Activated gamma-delta T cell treated with Interleukin-2 at 50 U/mL for 16 hours (primary cell): ENCODE measurements at regions not wholly inside any gene's neighbourhood (a gene's known extent, or its start where the extent isn't known, plus 50 kb on each side); places are given as distances from the start of the nearest gene placed in this dataset.

Experiments
- DNase-seq: peaks from one replicate; pipeline ENCODE4 v3.0.0-alpha.2; 2020

GRCh38 chr6:133583907-133584427, 304.9 kb upstream of the TCF21 start:
- DNase-seq = no peak

DNA sequence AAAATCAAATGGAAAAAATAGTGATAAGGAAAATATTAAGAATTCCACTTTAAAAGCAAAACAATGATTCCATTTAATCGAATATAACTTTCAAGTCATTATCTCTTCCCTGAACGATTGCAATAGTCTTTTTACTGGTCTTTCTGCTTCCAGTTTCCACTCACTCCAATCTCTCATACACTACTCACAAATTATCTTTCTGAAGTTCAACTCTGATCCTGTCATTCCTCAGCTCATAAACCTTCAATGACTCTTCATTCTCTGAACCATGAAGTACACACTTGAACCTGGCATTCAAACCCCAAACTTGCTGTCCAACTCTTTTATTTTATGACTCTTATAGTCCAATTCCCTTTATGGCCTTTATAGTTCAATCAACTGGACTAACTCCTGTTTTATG, 304.1 kb upstream of the TCF21 start:
- DNase-seq = no peak

- no peak for DNase-seq
Measured at GRCh38 chr6:133585978-133586377, 302.9 kb upstream of the TCF21 start.

GRCh38 chr6:133587546-133588160, 301.3 kb upstream of the TCF21 start:
- DNase-seq = no peak

GRCh38 chr6:133590196-133590595, 298.7 kb upstream of the TCF21 start:
- DNase-seq = no peak

- DNase-seq = no peak
Measured at GRCh38 chr6:133590814-133591213, 298.1 kb upstream of the TCF21 start.

DNA sequence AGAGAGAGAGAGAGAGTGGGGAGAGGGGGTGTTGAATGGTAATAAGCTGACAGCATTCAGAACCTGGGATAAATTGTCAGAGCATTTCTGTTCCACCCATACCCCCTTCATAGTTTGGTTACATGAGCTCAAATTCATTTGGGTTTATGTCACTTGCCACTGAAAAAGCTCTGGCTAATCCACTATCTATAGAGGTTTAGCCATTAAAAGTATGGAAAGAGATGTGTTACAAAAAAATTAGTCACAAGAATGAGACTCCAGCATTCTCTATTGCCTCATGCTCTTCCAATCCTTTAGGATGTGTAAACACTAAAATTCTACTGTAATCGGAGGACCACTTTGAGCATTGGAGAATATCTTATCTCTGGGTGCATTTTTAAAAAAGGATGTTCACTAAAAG, 297.6 kb upstream of the TCF21 start:
- DNase-seq = no peak

DNA sequence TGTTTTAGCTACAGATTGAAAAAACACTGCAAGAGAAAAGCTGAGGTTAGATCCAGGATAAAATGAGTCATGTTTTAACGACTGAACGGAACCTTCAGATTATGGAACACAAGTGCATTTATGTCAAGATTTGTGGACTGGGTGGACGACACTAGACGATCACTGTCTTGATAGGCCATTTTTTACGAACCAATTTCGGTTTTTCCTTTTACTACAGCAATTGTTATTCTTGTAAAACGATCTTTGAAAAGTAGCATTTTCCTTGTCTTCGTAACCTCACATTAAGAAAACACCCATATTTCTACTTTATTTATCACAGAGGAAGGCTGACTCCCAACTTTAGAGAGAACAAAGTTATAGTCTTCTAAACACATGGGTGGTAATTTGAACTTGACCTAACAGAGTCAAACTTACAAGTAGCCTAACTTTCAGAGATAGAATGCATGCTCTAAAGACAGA, 294.2 kb upstream of the TCF21 start:
- no peak for DNase-seq

DNA sequence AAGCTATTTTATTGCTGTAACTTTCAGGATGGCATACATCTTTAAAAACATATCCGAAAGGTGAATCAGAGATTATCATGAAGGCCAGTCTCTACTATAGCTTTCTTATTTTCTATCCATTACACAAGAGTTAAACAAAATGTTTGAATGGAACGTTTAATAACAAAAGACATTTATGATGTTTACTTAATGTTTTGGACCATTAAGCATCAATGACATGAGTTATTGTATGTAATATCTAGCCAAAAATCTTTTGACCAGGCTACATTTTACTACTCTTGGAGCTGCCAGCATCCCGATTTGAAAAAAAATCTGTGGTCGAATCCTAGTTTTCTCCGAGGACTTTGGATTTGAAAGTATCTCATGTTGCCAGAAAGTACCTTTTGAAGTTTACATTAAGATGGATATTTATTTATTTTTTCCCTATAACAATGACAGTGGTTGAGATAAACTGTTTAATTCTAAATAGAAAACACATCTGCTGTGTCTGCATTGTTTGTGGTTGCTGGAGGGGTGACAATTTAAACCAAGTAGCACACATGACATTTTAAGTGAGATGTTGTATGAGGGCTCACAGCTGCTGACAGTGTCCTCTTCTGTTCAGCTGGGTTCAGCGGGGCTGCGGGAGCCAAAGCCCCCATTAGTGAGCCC, 293.7 kb upstream of the TCF21 start:
- no peak for DNase-seq

- no peak for DNase-seq
Measured at GRCh38 chr6:133606852-133607251, 282.1 kb upstream of the TCF21 start.

GRCh38 chr6:133608620-133609019, 280.3 kb upstream of the TCF21 start:
- no peak for DNase-seq

DNA sequence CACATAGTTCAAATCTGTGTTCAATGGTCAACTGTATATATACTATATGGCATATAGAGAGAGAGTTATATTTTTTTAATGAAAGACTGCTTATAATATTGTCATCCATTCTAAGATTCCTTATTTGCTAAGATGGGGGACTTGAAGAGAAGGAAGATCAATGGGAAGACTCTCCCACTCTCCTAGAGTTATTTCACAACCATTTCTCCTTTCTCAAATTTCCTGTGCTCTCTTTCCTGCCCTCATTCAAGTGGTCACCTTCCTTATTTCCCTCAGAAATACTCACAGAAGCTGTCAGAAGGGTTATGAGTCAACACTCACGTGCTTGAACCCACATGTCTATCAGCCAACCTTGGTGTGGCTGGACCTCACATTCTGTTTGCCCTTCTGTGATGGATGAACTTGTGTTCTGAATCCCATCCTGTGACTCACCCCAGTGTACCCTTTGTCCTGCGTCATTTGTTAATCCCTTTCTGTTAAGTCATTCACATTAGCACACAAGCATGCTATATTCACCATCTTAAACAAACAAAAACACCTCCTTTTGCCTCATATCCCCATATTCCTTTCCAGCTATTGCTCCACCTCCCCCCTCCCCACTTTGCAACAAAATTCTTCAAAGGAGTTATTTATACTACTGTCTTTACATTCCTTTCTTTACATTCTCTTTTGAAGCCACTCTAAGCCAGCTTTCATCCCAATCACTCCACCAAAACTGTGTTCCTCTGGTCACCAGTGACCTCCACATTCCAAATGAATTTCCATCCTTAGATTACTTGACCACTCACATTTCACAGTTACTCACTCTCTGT, 279.3 kb upstream of the TCF21 start:
- DNase-seq = no peak

DNA sequence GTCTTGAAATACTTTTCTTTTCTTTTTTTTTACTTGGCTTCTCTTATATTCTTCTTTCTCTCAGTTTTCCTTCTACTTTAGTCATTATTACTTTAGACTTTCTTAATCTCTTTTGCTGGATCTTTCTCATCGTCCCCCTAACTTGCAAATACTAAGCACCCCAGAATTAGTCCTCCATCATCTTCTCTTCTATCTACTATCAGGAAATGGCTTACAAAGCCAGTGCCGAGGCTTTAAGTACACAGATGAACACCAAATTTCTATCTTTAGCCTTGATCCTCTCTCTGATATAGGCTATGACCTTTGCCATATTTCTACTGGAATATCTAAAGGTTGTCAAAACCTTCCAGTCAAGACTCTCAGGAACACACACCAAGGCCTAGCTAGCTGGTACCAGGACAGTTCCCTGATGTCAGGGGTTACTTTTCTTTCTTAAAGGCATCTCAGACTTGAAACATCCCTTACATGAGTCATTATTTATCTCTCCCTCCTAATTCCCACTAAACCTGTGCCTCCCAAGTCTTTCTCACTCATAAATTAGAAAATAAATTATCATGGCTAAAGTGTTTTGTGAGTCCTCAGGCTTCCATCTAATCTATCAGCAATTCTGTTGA, 278.6 kb upstream of the TCF21 start:
- no peak for DNase-seq

DNA sequence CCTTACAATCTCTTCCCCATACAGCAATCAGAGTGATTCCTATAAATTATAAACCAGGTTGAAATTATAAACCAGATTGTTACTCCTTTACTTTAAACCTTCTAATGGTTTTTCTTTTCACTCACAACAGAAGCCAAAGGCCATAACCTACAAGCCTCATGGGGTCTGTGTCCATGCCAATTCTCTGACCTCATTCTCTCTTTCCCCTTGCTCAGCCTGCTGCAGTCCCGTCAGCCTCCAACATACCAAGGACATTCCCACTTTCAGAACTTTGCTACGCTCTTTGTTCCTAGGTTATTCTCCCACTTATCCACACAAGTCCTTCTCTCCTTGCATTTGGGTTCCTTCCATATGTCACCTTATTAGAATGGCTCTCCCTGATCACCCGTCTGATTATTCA, 277.9 kb upstream of the TCF21 start:
- DNase-seq = no peak

GRCh38 chr6:133612459-133612858, 276.5 kb upstream of the TCF21 start:
- no peak for DNase-seq

- no peak for DNase-seq
Measured at GRCh38 chr6:133613211-133613610, 275.7 kb upstream of the TCF21 start.

DNA sequence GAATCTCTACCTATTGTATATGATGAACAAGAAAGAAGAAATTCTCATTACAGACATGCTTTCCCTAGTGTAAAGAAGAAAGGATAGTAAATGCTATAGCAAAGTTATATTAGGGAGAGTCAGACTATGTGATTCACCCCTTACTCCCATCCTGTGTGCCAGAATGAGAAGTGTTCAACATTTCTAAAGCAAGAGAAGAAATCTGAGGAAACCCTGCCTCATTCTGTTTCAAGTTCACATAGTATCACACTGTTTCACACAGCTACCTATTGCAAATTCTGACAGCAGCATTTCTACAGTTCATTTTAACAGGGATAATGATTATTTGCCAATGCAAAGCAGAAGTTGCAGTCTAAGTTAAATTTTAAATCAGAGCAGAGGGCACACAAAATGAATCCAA, 267.2 kb upstream of the TCF21 start:
- DNase-seq = no peak

DNA sequence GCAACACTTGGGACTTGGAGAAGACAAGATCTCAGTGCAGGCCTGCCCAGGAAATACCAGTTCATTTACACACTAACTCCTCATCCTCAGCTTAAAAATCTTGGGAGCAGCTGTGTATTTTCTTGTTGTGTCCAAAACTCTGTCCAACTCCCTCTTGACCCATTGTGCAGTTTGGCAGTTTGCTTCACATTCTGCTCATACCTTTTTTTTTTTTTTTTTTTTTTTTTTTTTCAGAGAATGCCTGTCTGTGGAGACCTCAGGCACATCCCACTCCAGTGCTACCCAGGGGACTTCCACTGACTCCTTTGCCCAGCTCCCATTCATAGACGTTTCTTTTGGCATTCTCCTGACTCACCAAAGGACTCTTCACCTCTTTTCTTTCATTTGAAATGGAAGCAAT, 265.8 kb upstream of the TCF21 start:
- DNase-seq = no peak

GRCh38 chr6:133623621-133624020, 265.3 kb upstream of the TCF21 start:
- DNase-seq = no peak

DNA sequence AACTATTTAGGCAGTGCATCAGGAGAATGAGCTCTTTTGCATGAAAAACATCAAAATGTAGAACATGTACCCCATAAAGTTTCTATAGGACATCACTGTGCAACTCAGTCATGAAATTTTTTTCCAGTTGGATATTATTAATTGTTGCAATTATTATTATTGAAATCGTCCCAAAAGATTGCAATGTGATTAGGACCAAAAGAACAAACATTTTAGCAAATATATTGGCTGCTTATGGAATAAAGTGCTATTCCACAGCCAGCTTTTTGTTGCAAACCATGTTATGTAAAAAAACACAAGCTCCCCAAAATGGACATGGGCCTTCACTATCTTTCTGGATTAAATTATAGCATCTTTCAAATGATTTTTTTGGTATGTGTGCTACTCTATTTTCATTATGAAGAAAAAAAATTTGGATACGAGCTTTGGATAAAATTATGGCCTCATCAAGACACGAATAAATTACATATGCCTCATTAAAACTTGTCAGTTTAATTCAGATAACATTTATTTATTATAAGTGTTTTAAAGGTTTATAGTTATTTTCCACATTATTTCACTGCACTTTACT, 262.7 kb upstream of the TCF21 start:
- DNase-seq = no peak

DNA sequence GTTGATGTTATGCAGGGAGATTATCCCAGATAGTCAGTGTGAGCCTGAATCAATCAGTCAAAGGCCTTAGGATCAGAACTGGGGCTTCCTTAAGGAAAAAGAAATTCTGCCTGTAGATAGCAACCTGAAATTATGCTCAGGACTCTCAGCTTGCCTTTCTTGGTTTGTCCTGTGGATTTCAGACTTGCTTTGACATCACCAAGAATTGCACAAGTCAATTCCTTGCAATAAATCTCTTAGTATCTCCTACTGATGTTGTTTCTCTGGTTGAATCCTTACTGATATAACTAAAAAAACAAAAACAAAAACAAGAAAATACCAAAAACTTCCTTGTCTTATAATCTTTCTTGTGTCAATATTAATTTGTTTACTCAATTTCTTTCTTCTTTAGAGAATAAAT, 258.9 kb upstream of the TCF21 start:
- no peak for DNase-seq

GRCh38 chr6:133630651-133631050, 258.3 kb upstream of the TCF21 start:
- DNase-seq = no peak

DNA sequence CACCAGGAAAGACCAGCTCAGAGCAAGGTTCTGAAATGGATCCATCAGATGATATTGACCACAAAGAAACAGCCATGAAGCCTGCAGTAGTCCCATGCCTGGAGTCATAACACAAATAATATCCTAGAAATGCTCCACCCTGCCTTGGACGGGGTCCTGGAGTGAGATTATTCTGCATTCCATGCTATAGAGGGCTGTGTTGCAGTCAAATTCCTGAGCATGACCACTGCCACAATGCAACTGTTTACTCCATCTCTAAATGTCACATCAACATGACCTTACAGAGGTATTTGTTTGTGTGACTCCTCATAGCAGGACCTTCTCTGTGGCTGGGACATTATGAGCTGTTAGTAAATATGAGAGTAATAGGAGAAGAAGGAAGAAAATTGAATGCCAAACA, 257.5 kb upstream of the TCF21 start:
- DNase-seq = no peak
